ENCODE measurements at regions not wholly inside any gene's neighbourhood (a gene's known extent, or its start where the extent isn't known, plus 50 kb on each side); places are given as distances from the start of the nearest gene placed in this dataset.
A peak's percentile ranks its signal among the peaks of the same experiment; 100 is the strongest.

- H3K4me1 Mint-ChIP-seq (ENCODE audit: low read depth in 2 of 2): no peaks in the 10 kb centered on the region
- no peaks in the 10 kb centered on the region for H3K9me3 Mint-ChIP-seq
- H3K27ac Mint-ChIP-seq: no peak overlapping the region
- H3K4me3 Mint-ChIP-seq: no peak overlapping the region
- ATAC-seq: no peak
- H3K27me3 Mint-ChIP-seq: peaks cover 29 to 42% of the 10 kb centered on the region in 2 donors
- no peak for DNase-seq (ENCODE audit: low spot score)
- H3K36me3 Mint-ChIP-seq: no peaks in the 10 kb centered on the region
Measured at GRCh38 chr13:109682534-109683244, 103.7 kb downstream of the IRS2 start.

DNA sequence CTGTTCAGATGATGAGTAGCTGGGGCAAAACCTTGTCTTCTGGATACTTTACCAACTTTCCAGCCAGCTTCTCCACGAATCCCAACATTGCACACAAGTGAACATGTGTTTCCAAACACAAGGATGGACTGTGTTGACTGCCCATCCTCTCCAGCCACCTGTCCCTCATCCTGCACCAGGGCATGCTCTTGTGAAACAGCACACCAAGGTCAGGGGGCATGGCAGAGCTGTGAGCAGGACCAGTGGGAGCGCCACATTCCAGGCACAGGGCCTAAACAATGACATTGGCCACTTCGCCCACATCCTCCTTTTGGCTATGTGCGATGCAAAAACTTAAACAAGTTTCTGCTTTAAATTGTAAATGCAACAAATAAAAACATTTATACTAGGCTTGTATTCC is 105.5 kb downstream of the IRS2 start:
- peaks cover 32 to 45% of the 10 kb centered on the region in 2 donors for H3K27me3 Mint-ChIP-seq
- ATAC-seq: no peak
- DNase-seq (ENCODE audit: low spot score): no peak
- no peaks in the 10 kb centered on the region for H3K9me3 Mint-ChIP-seq
- H3K4me1 Mint-ChIP-seq (ENCODE audit: low read depth in 2 of 2): no peaks in the 10 kb centered on the region
- no peak overlapping the region for H3K27ac Mint-ChIP-seq
- no peak overlapping the region for H3K4me3 Mint-ChIP-seq
- H3K36me3 Mint-ChIP-seq: no peaks in the 10 kb centered on the region

GRCh38 chr13:109680288-109680687 is 106.1 kb downstream of the IRS2 start:
- H3K27ac Mint-ChIP-seq: no peak overlapping the region
- H3K36me3 Mint-ChIP-seq: no peaks in the 10 kb centered on the region
- no peak overlapping the region for H3K4me3 Mint-ChIP-seq
- peaks cover 35 to 47% of the 10 kb centered on the region in 2 donors for H3K27me3 Mint-ChIP-seq
- ATAC-seq (no peak), DNase-seq (ENCODE audit: low spot score) (no peak)
- no peaks in the 10 kb centered on the region for H3K4me1 Mint-ChIP-seq (ENCODE audit: low read depth in 2 of 2)
- no peaks in the 10 kb centered on the region for H3K9me3 Mint-ChIP-seq

DNA sequence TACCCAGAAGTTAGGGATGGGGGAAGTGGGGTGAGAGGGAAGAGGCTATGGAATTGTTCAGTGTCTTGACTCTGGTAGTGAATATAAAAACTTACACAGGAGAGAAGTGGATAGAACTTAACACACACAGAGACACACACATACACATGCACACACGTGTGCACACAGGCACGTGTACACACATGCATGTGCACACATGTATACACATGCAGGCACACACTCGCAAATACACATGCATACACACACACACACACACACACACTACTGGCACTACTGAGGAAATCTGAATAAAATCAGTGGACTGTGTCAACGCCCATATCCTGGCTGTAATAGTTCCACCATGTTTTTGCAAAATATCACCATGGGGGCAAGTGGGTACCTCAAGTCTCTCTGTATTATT is 107.9 kb downstream of the IRS2 start:
- ATAC-seq (no peak), DNase-seq (ENCODE audit: low spot score) (no peak)
- Mint-ChIP-seq H3K4me3 (no peak overlapping the region), H3K4me1 (ENCODE audit: low read depth in 2 of 2) (no peaks in the 10 kb centered on the region), H3K9me3 (peaks cover 3% of the 10 kb centered on the region), H3K27me3 (peaks cover 38 to 41% of the 10 kb centered on the region in 2 donors), H3K27ac (no peak overlapping the region), H3K36me3 (no peaks in the 10 kb centered on the region)

DNA sequence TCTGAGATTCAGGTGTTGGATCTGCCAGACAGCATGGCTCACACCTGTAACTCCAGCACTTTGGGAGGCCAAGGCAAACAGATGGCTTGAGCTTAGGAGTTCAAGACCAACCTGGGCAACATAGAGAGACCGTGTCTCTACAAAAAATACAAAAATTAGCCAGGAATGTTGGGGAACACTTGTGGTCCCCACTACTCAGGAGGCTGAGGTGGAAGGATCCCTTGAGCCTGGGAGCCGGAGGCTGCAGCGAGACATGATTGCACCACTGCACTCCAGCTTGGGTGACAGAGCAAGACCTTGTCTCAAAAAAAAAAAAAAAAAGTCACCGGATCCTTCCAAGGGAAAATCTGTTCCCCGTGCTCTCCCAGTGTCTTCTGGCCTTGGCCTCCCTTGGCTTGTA is 109.2 kb downstream of the IRS2 start:
- DNase-seq (ENCODE audit: low spot score): no peak
- H3K36me3 Mint-ChIP-seq: no peaks in the 10 kb centered on the region
- H3K27me3 Mint-ChIP-seq: peaks cover 33 to 35% of the 10 kb centered on the region in 2 donors
- ATAC-seq: no peak
- peaks cover 3% of the 10 kb centered on the region for H3K9me3 Mint-ChIP-seq
- no peak overlapping the region for H3K27ac Mint-ChIP-seq
- H3K4me1 Mint-ChIP-seq (ENCODE audit: low read depth in 2 of 2): no peaks in the 10 kb centered on the region
- H3K4me3 Mint-ChIP-seq: no peak overlapping the region

- ATAC-seq (no peak), DNase-seq (ENCODE audit: low spot score) (no peak)
- Mint-ChIP-seq H3K27me3 (peaks cover 28 to 33% of the 10 kb centered on the region in 2 donors), H3K4me3 (no peak overlapping the region), H3K27ac (no peak overlapping the region), H3K36me3 (no peaks in the 10 kb centered on the region), H3K9me3 (peaks cover 3% of the 10 kb centered on the region), H3K4me1 (ENCODE audit: low read depth in 2 of 2) (no peaks in the 10 kb centered on the region)
Measured at GRCh38 chr13:109673477-109673876, 112.9 kb downstream of the IRS2 start.

DNA sequence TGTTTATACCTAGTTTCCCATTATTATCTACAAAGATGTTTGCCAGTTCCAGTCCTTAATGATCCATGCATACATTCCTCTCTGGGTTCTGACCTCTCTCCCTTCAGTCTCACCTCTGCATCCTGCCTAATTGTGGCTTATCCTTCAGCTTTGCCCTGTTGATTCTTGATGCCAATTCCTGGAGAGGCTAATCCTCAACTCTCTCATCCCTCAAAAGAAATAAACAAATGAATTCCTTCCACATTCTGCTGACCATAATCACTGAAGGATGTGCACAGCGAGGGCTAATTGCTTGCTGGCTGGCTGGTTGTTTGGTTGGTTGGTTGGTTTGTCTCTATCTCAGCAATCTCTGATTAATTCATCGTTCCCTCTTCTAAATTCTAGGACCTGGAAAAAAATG is 113.8 kb downstream of the IRS2 start:
- DNase-seq (ENCODE audit: low spot score): no peak
- Mint-ChIP-seq H3K36me3 (no peaks in the 10 kb centered on the region), H3K4me3 (no peak overlapping the region), H3K27me3 (peaks cover 19 to 30% of the 10 kb centered on the region in 2 donors), H3K9me3 (peaks cover 3% of the 10 kb centered on the region), H3K27ac (no peak overlapping the region), H3K4me1 (ENCODE audit: low read depth in 2 of 2) (no peaks in the 10 kb centered on the region)
- no peak for ATAC-seq

- Mint-ChIP-seq H3K27ac (no peak overlapping the region), H3K27me3 (peaks cover 17 to 31% of the 10 kb centered on the region in 2 donors), H3K4me3 (no peak overlapping the region), H3K36me3 (no peaks in the 10 kb centered on the region), H3K4me1 (ENCODE audit: low read depth in 2 of 2) (no peaks in the 10 kb centered on the region), H3K9me3 (peaks cover 3% of the 10 kb centered on the region)
- ATAC-seq: no peak
- DNase-seq (ENCODE audit: low spot score): no peak
Measured at GRCh38 chr13:109671919-109672318, 114.5 kb downstream of the IRS2 start.

DNA sequence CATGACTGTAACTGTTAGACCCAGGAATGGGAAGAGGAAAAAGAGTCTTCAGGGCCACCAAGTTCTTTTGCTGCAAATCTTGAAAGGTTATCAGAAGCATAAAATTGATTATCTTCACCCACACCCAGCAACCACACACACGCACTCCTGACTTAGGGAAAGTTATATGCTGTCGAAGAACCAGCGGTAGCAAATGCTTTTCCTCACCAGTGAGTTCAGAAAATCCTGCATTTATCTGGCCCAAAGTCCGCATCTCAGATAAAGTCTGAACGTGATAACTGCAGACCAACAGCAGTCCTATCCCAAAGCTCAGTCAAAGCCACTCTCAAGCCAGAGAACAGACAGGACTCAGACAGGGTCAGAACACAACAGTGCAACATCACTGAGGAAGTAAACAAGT is 115.6 kb downstream of the IRS2 start:
- no peak overlapping the region for H3K27ac Mint-ChIP-seq
- H3K4me3 Mint-ChIP-seq: no peak overlapping the region
- ATAC-seq (no peak), DNase-seq (ENCODE audit: low spot score) (no peak)
- peaks cover 3% of the 10 kb centered on the region for H3K9me3 Mint-ChIP-seq
- H3K27me3 Mint-ChIP-seq: peaks cover 17 to 31% of the 10 kb centered on the region in 2 donors
- no peaks in the 10 kb centered on the region for H3K4me1 Mint-ChIP-seq (ENCODE audit: low read depth in 2 of 2)
- H3K36me3 Mint-ChIP-seq: no peaks in the 10 kb centered on the region

DNA sequence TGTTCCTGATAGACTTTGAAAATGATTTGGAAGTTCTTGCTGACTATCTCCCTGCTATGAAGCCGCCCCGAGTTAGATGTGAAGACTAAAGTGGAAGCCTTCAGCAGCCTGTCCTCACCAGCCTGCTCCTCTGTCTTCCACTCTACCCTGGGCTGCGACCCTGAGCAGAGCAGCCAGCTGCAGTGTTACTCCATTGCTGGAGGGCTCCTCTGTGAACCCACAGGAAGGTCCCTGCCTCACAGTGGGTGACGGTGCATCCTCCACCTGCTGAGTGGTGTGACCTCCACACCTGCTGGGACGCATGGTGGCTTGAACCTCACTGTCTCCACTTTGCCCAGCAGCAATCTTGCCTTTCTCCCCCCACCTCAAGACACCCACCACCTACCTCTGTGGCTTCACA is 116.4 kb downstream of the IRS2 start:
- Mint-ChIP-seq H3K9me3 (no peaks in the 10 kb centered on the region), H3K4me3 (no peak overlapping the region), H3K4me1 (ENCODE audit: low read depth in 2 of 2) (no peaks in the 10 kb centered on the region), H3K27ac (no peak overlapping the region), H3K27me3 (peaks cover 11 to 26% of the 10 kb centered on the region in 2 donors), H3K36me3 (no peaks in the 10 kb centered on the region)
- ATAC-seq (no peak), DNase-seq (ENCODE audit: low spot score) (no peak)

DNA sequence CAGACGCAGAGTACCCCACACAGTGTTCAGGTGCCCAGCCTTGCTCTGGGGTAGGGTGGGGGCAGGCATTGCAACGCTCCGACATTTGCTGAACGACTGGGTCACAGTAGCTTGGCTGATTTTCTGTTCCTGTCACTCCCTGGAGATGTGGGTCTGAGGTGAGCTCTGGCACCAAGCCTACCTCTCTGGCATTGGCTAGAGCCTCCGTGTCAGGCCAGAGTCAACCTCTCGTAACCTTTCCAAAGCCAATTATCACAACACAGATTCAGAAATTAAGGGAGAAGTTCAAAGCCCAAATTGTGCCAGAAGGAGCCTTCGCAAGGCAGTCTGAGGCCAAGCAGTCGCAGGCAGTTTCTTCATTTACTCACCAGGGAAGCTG is 117.2 kb downstream of the IRS2 start:
- no peak overlapping the region for H3K4me3 Mint-ChIP-seq
- H3K36me3 Mint-ChIP-seq: no peaks in the 10 kb centered on the region

DNA sequence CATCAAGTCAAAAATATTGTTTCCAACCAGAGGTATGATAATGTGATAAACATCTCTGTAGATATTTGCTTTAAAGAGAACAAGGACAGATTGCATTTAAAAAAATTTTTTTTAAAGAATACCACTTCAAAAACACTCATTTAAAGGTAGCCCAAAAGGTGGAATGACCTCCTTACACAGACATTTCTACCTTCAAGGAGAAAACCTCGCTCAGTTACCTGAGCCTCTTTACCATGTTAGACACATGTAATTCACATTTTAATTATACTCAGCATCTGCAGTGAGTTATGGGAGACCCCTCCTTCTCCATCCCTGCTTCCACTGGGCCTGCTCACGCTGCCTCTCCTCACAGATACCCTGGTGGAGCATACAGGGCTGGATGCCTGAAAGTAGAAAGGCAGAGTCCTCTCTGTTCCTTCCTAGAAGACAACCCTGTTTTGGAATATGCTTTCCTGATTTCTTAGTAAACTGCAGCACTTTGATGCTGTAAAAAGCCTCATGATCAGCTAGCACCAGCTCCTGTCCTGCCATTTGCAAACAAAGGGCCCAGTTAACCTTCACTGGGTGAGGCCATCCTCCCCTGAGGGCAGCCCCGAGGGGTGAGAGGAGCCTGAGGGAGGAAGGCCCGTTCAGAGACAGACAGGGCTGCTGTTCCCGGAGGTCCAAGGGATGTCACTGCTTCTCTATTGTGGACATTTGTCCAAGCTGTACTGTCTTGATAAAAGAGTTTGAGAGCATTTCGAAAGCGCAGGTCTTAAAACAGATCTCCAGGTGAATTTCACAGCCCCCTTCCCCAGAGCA is 117.8 kb downstream of the IRS2 start:
- H3K4me1 Mint-ChIP-seq (ENCODE audit: low read depth in 2 of 2): no peaks in the 10 kb centered on the region

More for the DNA sequence above, 117.2 kb downstream of the IRS2 start:
- no peak for ATAC-seq
- H3K27me3 Mint-ChIP-seq: peaks cover 8 to 22% of the 10 kb centered on the region in 2 donors
- DNase-seq (ENCODE audit: low spot score): no peak
- H3K9me3 Mint-ChIP-seq: no peaks in the 10 kb centered on the region
- H3K4me1 Mint-ChIP-seq (ENCODE audit: low read depth in 2 of 2): no peaks in the 10 kb centered on the region
- H3K27ac Mint-ChIP-seq: no peak overlapping the region

GRCh38 chr13:109667807-109668291 is 118.5 kb downstream of the IRS2 start:
- Mint-ChIP-seq H3K4me1 (ENCODE audit: low read depth in 2 of 2) (no peaks in the 10 kb centered on the region), H3K36me3 (no peaks in the 10 kb centered on the region), H3K27me3 (peaks cover 4 to 17% of the 10 kb centered on the region in 2 donors), H3K27ac (no peak overlapping the region), H3K4me3 (peak overlapping the region; percentile 16), H3K9me3 (no peaks in the 10 kb centered on the region)
- DNase-seq (ENCODE audit: low spot score) (no peak), ATAC-seq (no peak)

More for the DNA sequence above, 117.8 kb downstream of the IRS2 start:
- Mint-ChIP-seq H3K27ac (no peak overlapping the region), H3K27me3 (peaks cover 5 to 19% of the 10 kb centered on the region in 2 donors), H3K36me3 (no peaks in the 10 kb centered on the region), H3K4me3 (no peak overlapping the region), H3K9me3 (no peaks in the 10 kb centered on the region)
- DNase-seq (ENCODE audit: low spot score): no peak
- ATAC-seq: no peak

- Mint-ChIP-seq H3K36me3 (no peaks in the 10 kb centered on the region), H3K27ac (no peak overlapping the region), H3K9me3 (no peaks in the 10 kb centered on the region), H3K4me1 (ENCODE audit: low read depth in 2 of 2) (no peaks in the 10 kb centered on the region), H3K27me3 (peaks cover under 1 to 13% of the 10 kb centered on the region in 2 donors), H3K4me3 (no peak overlapping the region)
- no peak for DNase-seq (ENCODE audit: low spot score)
- no peak for ATAC-seq
Measured at GRCh38 chr13:109667056-109667455, 119.3 kb downstream of the IRS2 start.

Data from natural killer cell treated with Interleukin-12 subunit alpha and Interleukin-12 subunit beta and Interleukin-15 and Interleukin-18, amount 100 ng/mL, for 72 hours (primary cell).